ENCODE measurements at regions not wholly inside any gene's neighbourhood (a gene's known extent, or its start where the extent isn't known, plus 50 kb on each side); places are given as distances from the start of the nearest gene placed in this dataset.
A peak's percentile ranks its signal among the peaks of the same experiment; 100 is the strongest.

- TF ChIP-seq, protein P1, sequence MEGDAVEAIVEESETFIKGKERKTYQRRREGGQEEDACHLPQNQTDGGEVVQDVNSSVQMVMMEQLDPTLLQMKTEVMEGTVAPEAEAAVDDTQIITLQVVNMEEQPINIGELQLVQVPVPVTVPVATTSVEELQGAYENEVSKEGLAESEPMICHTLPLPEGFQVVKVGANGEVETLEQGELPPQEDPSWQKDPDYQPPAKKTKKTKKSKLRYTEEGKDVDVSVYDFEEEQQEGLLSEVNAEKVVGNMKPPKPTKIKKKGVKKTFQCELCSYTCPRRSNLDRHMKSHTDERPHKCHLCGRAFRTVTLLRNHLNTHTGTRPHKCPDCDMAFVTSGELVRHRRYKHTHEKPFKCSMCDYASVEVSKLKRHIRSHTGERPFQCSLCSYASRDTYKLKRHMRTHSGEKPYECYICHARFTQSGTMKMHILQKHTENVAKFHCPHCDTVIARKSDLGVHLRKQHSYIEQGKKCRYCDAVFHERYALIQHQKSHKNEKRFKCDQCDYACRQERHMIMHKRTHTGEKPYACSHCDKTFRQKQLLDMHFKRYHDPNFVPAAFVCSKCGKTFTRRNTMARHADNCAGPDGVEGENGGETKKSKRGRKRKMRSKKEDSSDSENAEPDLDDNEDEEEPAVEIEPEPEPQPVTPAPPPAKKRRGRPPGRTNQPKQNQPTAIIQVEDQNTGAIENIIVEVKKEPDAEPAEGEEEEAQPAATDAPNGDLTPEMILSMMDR (IDR thresholded peaks at IDR 0.05; ENCODE audit: low read depth, low read length): no peak
- H3K36me3 ChIP-seq: no peaks in the 10 kb centered on the region
- no peaks in the 10 kb centered on the region for H3K27me3 ChIP-seq
- no peak overlapping the region for H3K4me3 ChIP-seq
- H3K27ac ChIP-seq: no peak overlapping the region
- DNase-seq (ENCODE audit: low read depth in 1 of 2, low spot score in 1 of 2): peak in 1 of 2 donors; percentile 21
- no peaks in the 10 kb centered on the region for H3K4me1 ChIP-seq (ENCODE audit: low read depth)
- no peaks in the 10 kb centered on the region for H3K9me3 ChIP-seq (ENCODE audit: low read depth)
Measured at GRCh38 chr6:9522101-9522500, 892.8 kb downstream of the TFAP2A start.

DNA sequence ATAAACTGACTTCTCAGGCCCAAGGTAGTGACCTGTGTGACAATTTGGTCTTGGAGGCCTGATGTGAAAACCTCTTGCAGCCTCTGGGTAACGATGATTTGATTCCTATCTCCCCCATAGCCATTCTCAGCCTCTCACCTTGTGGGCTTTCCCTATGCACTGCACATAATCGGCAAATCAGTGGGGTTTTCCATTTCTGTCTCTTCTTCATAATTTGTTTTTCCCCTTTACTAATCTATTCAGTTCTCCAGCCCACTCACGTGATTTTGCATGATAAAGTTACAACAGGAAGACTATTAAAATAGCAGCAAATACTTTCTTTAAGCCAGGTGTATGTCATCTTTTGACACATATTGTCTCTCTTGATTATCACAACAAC, 893.7 kb downstream of the TFAP2A start:
- Histone ChIP-seq H3K9me3 (ENCODE audit: low read depth) (no peaks in the 10 kb centered on the region), H3K36me3 (no peaks in the 10 kb centered on the region), H3K4me1 (ENCODE audit: low read depth) (peaks cover under 1% of the 10 kb centered on the region), H3K4me3 (no peak overlapping the region), H3K27me3 (no peaks in the 10 kb centered on the region), H3K27ac (no peak overlapping the region)
- no peak for DNase-seq (ENCODE audit: low read depth in 1 of 2, low spot score in 1 of 2)
- TF ChIP-seq, protein P1 (IDR thresholded peaks at IDR 0.05; ENCODE audit: low read depth, low read length): no peak

DNA sequence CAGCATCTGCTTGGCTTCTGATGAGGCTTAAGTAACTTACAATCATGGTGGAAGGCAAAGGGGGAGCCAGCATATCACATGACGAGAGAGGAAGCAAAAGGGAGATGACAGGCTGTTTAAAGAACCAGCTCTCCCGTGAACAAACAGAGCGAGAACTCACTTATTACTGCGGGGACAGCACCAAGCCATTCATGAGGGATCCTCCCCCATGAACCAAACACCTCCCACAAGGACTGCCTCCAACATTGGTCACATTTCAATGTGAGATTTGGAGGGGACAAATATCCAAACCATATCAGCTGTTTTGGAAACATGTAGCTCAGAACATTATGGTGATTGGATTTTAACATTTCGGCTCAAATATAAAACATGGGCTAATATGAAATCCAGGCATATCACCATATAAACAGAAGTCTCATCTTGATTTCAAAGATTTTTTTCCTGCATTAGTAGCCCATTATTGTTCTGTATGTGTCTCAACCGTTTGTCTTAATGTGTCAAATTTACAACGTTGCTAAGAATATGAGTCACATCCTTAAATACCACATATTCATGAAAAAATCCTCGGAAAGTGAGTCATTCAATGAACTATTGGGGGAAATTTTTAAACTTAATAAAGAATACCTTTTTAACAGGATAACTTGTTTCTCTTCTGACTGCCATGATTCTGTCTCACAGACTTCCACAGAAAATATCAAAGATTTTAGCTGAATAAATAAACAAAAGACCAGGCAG, 894.3 kb downstream of the TFAP2A start:
- no peak overlapping the region for H3K27ac ChIP-seq
- no peak overlapping the region for H3K4me3 ChIP-seq
- H3K9me3 ChIP-seq (ENCODE audit: low read depth): no peaks in the 10 kb centered on the region
- no peaks in the 10 kb centered on the region for H3K36me3 ChIP-seq
- H3K27me3 ChIP-seq: no peaks in the 10 kb centered on the region
- H3K4me1 ChIP-seq (ENCODE audit: low read depth): peaks cover 6% of the 10 kb centered on the region
- TF ChIP-seq, protein P1 (IDR thresholded peaks at IDR 0.05; ENCODE audit: low read depth, low read length): no peak
- peak in 1 of 2 donors; percentile 82 for DNase-seq (ENCODE audit: low read depth in 1 of 2, low spot score in 1 of 2)

- H3K4me1 ChIP-seq (ENCODE audit: low read depth): peaks cover 6% of the 10 kb centered on the region
- no peaks in the 10 kb centered on the region for H3K36me3 ChIP-seq
- TF ChIP-seq, protein P1 (IDR thresholded peaks at IDR 0.05; ENCODE audit: low read depth, low read length): no peak
- H3K4me3 ChIP-seq: no peak overlapping the region
- no peak overlapping the region for H3K27ac ChIP-seq
- no peaks in the 10 kb centered on the region for H3K9me3 ChIP-seq (ENCODE audit: low read depth)
- no peaks in the 10 kb centered on the region for H3K27me3 ChIP-seq
- DNase-seq (ENCODE audit: low read depth in 1 of 2, low spot score in 1 of 2): no peak
Measured at GRCh38 chr6:9518431-9518830, 896.4 kb downstream of the TFAP2A start.

GRCh38 chr6:9517806-9518205, 897.1 kb downstream of the TFAP2A start:
- no peak for DNase-seq (ENCODE audit: low read depth in 1 of 2, low spot score in 1 of 2)
- no peaks in the 10 kb centered on the region for H3K27me3 ChIP-seq
- no peaks in the 10 kb centered on the region for H3K36me3 ChIP-seq
- no peaks in the 10 kb centered on the region for H3K9me3 ChIP-seq (ENCODE audit: low read depth)
- H3K4me1 ChIP-seq (ENCODE audit: low read depth): peaks cover 6% of the 10 kb centered on the region
- no peak overlapping the region for H3K27ac ChIP-seq
- TF ChIP-seq, protein P1 (IDR thresholded peaks at IDR 0.05; ENCODE audit: low read depth, low read length): no peak
- no peak overlapping the region for H3K4me3 ChIP-seq
